ENCODE measurements at regions not wholly inside any gene's neighbourhood (a gene's known extent, or its start where the extent isn't known, plus 50 kb on each side); places are given as distances from the start of the nearest gene placed in this dataset.
"Not testable (repeated sequence)": the region's sequence is repeated elsewhere in the genome, so short reads cannot be mapped to it uniquely, and the experiment has no call there.

GRCh38 chr4:173647902-173648301 lies 117.9 kb upstream of the HAND2 start:
- DNase-seq (ENCODE audit: low read depth), result no peak
- TF ChIP-seq CTCF (conservative IDR thresholded peaks at IDR 0.05; ENCODE audit: low read length), result no peak

DNA sequence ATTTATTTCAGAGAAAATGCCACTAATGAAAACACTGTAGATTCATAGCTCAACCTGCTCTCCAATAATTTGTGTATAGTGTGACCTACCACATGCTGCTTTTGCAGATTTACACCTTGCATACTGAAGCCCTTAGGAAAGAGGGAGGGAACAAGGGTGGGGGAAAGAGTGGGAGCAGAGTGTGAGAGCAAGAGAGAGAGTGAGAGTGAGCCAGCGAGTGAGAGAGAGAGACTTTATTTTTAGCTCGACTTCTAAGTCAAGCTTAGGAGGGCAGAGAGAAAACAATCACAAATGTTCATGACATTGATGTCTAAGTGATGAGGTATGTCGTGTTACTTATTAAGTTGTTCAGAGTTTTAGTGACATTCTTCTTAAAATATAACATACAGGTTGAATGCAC lies 112.5 kb upstream of the HAND2 start:
- no peak overlapping the region for H3K4me3 ChIP-seq (ENCODE audit: low read length)
- DNase-seq (ENCODE audit: low read depth), result no peak
- no peak for TF ChIP-seq CTCF (conservative IDR thresholded peaks at IDR 0.05; ENCODE audit: low read length)

More at GRCh38 chr4:173647902-173648301, 117.9 kb upstream of the HAND2 start:
- H3K4me3 ChIP-seq (ENCODE audit: low read length), result no peak overlapping the region

DNA sequence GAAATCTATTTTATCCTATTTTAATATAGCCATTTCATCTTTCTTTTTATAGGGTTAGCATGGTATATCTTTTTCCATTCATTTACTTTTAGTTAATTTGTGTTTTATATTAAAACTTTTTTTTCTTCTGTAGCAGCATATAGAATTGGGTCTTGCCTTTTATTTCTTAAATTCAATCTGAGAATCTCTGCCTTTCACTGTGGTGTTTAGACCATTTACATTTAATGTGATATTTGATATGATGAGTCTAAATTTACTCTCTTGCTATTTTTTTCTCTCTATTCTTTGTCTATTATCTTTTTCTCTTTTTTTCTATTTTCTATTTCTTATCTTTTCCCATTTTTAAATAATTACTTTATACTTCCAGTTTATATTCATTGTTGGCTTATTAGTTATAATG lies 105.4 kb upstream of the HAND2 start:
- DNase-seq (ENCODE audit: low read depth), result no peak
- no peak overlapping the region for H3K4me3 ChIP-seq (ENCODE audit: low read length)
- no peak for TF ChIP-seq CTCF (conservative IDR thresholded peaks at IDR 0.05; ENCODE audit: low read length)

DNA sequence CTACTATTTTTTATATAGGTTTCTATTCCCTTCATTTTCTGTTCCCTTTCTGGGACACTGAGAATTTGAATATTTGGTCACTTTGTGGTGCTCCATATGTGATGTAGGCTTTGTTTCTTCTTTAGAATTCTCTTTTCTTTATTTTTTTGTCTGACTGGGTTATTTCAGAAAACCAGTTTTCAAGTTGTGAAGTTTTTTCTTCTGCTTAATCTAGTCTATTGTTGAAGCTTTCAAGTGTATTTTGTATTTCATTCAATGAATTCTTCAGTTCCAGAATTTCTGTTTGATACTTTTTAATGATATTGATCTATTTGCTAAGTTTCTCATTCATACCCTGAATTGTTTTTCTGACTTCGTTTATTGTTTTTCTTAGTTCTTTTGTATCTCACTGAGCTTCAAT lies 96.2 kb upstream of the HAND2 start:
- no peak for DNase-seq (ENCODE audit: low read depth)
- H3K4me3 ChIP-seq (ENCODE audit: low read length), result no peak overlapping the region
- TF ChIP-seq CTCF (conservative IDR thresholded peaks at IDR 0.05; ENCODE audit: low read length), result no peak

DNA sequence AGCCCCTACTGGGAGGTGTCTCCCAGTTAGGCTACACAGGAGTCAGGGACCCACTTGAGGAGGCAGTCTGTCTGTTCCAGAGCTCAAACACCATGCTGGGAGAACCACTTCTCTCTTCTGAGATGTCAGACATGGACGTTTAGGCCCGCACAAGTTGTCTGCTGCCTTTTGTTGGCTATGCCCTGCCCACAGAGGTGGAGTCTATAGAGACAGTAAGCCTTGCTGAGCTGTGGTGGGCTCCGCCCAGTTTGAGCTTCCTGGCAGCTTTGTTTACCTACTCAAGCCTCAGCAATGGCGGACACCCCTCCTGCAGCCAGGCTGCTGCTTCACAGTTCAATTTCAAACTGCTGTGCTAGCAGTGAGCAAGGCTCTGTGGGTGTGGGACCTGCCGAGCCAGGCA lies 88.6 kb upstream of the HAND2 start:
- not testable (repeated sequence) for DNase-seq (ENCODE audit: low read depth); H3K4me3 ChIP-seq (ENCODE audit: low read length)

DNA sequence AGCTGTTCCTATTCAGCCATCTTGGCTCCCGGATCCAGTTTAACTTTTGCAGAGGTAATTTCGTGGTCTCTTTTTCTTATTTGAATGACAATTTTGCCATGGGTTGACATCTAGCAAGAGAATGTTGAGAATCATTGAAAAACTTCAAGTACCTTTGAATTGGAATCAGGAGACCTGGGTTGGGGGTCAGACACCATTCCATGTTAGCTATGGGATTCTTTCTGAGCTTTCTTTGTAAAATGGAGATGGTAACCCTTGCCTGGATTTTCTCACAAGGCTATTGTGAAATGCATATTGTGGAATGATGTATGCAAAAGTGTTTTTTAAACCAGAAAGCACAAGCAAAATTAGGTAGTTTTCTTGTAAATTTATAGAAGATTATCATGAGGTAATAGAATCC lies 79.1 kb upstream of the HAND2 start:
- DNase-seq (ENCODE audit: low read depth), result no peak
- no peak for TF ChIP-seq CTCF (conservative IDR thresholded peaks at IDR 0.05; ENCODE audit: low read length)
- no peak overlapping the region for H3K4me3 ChIP-seq (ENCODE audit: low read length)

DNA sequence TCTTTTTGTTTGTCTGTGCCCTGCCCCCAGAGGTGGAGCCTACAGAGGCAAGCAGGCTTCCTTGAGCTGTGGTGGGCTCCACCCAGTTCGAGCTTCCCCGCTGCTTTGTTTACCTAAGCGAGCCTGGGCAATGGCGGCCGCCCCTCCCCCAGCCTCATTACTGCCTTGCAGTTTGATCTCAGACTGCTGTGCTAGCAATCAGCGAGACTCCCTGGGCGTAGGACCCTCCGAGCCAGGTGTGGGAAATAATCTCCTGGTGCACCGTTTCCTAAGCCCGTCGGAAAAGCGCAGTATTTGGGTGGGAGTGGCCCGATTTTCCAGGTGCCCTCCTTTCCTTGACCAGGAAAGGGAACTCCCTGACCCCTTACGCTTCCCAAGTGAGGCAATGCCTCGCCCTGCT lies 78.6 kb upstream of the HAND2 start:
- not testable (repeated sequence) for DNase-seq (ENCODE audit: low read depth); H3K4me3 ChIP-seq (ENCODE audit: low read length)

- no peak for DNase-seq (ENCODE audit: low read depth)
- no peak for TF ChIP-seq CTCF (conservative IDR thresholded peaks at IDR 0.05; ENCODE audit: low read length)
Measured at GRCh38 chr4:173591760-173592159, 61.7 kb upstream of the HAND2 start.

More at GRCh38 chr4:173591760-173592159, 61.7 kb upstream of the HAND2 start:
- H3K4me3 ChIP-seq (ENCODE audit: low read length), result no peak overlapping the region
